Pons (tissue), 1 donor: ENCODE measurements at regions not wholly inside any gene's neighbourhood (a gene's known extent, or its start where the extent isn't known, plus 50 kb on each side); places are given as distances from the start of the nearest gene placed in this dataset.
A peak's percentile ranks its signal among the peaks of the same experiment; 100 is the strongest.
"Not testable (repeated sequence)": the region's sequence is repeated elsewhere in the genome, so short reads cannot be mapped to it uniquely, and the experiment has no call there.

Source experiments
- DNase-seq: peaks from one replicate; pipeline ENCODE4 v3.0.0-alpha.2; 2016; ENCODE audit warnings: low spot score

- no peak for DNase-seq
These were observed 315.6 kb downstream of the DLEU7 start for GRCh38 chr13:50527612-50528509.

GRCh38 chr13:50529154-50529882 lies 314.2 kb downstream of the DLEU7 start:
- DNase-seq = peak; percentile 73

GRCh38 chr13:50531917-50532899 lies 311.3 kb downstream of the DLEU7 start:
- DNase-seq = peak; percentile 54

- no peak for DNase-seq
These were observed 308.4 kb downstream of the DLEU7 start for GRCh38 chr13:50535050-50535449.

GRCh38 chr13:50537029-50537428 lies 306.5 kb downstream of the DLEU7 start:
- DNase-seq = no peak

- DNase-seq = no peak
These were observed 303.5 kb downstream of the DLEU7 start for GRCh38 chr13:50539791-50540530.

GRCh38 chr13:50543141-50543540 lies 300.4 kb downstream of the DLEU7 start:
- DNase-seq = no peak

GRCh38 chr13:50543782-50544181 lies 299.7 kb downstream of the DLEU7 start:
- DNase-seq = peak; percentile 37

GRCh38 chr13:50544211-50544610 lies 299.3 kb downstream of the DLEU7 start:
- no peak for DNase-seq

GRCh38 chr13:50547175-50547574 lies 296.3 kb downstream of the DLEU7 start:
- DNase-seq = not testable (repeated sequence)

- no peak for DNase-seq
These were observed 294.9 kb downstream of the DLEU7 start for GRCh38 chr13:50548586-50548985.

GRCh38 chr13:50549221-50549942 lies 294.1 kb downstream of the DLEU7 start:
- DNase-seq = no peak

GRCh38 chr13:50550151-50550550 lies 293.3 kb downstream of the DLEU7 start:
- DNase-seq = no peak

GRCh38 chr13:50552424-50552966 lies 291.0 kb downstream of the DLEU7 start:
- DNase-seq = no peak

GRCh38 chr13:50561739-50562138 lies 281.8 kb downstream of the DLEU7 start:
- DNase-seq = no peak

GRCh38 chr13:50566646-50567045 lies 276.8 kb downstream of the DLEU7 start:
- no peak for DNase-seq

GRCh38 chr13:50572129-50572528 lies 271.4 kb downstream of the DLEU7 start:
- no peak for DNase-seq

GRCh38 chr13:50573066-50573465 lies 270.4 kb downstream of the DLEU7 start:
- no peak for DNase-seq

GRCh38 chr13:50574731-50575130 lies 268.8 kb downstream of the DLEU7 start:
- no peak for DNase-seq

- no peak for DNase-seq
These were observed 268.4 kb downstream of the DLEU7 start for GRCh38 chr13:50575138-50575537.
